HuH-7 (cell line): ENCODE measurements at regions not wholly inside any gene's neighbourhood (a gene's known extent, or its start where the extent isn't known, plus 50 kb on each side); places are given as distances from the start of the nearest gene placed in this dataset.
"Not testable (repeated sequence)": the region's sequence is repeated elsewhere in the genome, so short reads cannot be mapped to it uniquely, and the experiment has no call there.

ENCODE experiments used
- DNase-seq: peaks from one replicate; pipeline ENCODE4 v3.0.0; 2011; ENCODE audit warnings: low spot score

DNA sequence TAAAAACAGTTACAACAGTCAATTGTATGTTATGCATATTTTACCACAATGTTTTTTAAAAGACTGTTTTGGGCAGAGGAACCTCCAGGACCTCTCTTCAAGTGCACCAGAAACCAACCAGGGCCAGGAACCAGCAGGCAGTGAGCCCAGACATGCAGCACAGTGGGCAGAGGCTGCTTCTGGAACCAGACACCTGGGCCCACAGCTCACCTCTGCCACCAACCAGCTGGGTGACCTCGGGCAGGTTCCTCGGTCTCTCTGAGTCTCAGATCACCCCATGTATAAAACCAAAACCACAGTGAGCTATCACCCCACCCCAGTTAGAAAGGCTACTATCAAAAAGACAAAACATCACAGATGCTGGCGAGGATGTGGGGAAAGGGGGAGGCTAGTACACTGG lies 161.0 kb downstream of the C16orf95 start:
- DNase-seq, result no peak

- no peak for DNase-seq
Measured at GRCh38 chr16:87160234-87160636, 157.0 kb downstream of the C16orf95 start.

- no peak for DNase-seq
Measured at GRCh38 chr16:87160701-87161337, 156.4 kb downstream of the C16orf95 start.

DNA sequence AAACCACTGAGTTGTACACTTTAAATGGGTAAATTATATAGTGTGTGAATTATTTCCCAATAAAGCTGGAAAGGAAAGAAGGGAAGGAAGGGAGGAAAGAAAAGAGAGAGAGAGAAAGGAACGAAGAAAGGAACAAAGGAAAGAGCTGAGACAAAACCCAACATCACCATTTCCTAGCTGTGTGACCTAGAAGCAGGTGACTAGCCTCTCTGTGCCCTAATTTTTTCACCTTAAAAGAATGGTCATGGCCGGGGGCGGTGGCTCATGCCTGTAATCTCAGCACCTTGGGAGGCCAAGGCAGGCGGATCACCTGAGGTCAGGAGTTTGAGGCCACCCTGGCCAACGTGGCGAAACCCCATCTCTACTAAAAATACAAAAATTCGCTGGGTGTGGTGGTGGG lies 155.8 kb downstream of the C16orf95 start:
- not testable (repeated sequence) for DNase-seq

GRCh38 chr16:87161822-87162676 lies 155.1 kb downstream of the C16orf95 start:
- no peak for DNase-seq

GRCh38 chr16:87162799-87163198 lies 154.4 kb downstream of the C16orf95 start:
- not testable (repeated sequence) for DNase-seq

DNA sequence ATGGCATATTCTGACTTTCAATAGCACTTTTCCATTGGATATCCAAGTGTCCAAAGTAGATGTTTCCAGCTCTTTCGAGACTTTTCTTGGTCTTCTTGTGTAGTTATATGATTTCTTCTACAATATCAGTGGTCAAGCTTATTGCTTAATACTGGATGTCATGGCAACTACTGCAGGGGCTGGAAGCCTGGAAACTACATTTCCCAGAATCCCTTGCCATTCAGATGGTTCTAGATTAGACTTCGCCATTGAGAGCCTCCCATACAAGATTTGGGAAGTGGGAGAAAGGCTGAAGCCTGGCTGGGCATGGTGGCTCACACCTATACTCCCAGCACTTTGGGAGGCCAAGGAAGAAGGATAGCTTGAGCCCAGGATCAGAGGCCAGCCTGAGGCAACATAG lies 153.6 kb downstream of the C16orf95 start:
- no peak for DNase-seq

DNA sequence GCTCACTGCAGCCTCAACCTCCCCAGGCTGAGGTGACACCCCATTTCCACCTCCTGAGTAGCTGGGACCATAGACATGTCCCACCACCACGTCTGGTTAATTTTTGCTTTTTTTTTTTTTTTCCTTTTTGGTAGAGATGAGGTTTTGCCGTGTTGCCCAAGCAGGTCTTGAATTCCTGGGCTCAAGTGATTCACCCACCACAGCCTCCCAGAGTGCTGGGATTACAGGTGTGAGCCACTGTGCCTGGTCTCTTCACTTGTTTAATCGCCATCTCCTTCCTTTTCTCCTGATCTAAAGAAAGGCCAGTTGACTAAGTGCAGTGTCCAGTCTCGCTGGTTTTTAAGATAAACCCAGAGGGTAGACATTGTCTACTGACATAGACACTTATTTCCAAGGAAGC lies 152.0 kb downstream of the C16orf95 start:
- no peak for DNase-seq

- DNase-seq, result no peak
Measured at GRCh38 chr16:87165885-87166284, 151.3 kb downstream of the C16orf95 start.

GRCh38 chr16:87166321-87166720 lies 150.9 kb downstream of the C16orf95 start:
- no peak for DNase-seq

DNA sequence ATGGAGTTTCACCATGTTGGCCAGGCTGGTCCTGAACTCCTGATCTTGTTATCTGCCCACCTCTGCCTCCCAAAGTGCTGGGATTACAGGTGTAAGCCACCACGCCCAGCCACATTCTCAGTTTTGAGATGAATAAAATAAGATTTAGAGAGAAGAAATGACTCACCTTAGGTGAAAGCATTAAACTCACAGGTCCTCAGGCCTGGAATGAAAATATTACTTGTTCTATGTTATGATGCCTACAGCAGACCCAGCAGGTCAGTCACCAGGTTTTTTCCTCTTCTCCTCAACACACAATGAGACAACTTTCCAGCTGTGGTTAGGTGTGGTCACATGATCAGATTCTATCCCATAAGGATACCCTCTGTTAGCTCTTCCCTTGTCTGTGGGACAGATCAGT lies 150.3 kb downstream of the C16orf95 start:
- DNase-seq, result no peak

DNA sequence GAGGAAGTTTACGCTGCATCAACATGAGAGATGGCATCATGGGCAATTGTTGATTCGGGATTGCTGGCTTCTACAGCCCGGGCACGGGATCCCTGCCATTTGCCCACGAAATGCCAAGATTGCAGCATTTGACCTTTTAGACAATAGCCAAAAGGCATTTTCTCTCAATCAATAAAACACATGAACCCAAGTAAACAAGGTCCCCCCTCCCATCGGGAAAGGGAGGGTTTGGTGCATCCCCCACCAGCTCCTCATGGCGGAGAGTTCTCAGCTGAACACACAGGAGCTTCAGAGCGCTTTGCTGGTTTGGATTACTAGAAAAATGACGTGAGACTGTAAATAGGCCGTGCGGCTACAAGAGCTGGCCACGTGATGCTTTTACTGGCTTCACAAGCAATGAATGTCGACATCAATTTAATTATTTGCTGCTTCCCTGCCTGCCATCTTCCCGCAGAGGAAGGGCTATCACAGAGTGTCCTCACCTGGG lies 147.6 kb downstream of the C16orf95 start:
- DNase-seq, result no peak

DNA sequence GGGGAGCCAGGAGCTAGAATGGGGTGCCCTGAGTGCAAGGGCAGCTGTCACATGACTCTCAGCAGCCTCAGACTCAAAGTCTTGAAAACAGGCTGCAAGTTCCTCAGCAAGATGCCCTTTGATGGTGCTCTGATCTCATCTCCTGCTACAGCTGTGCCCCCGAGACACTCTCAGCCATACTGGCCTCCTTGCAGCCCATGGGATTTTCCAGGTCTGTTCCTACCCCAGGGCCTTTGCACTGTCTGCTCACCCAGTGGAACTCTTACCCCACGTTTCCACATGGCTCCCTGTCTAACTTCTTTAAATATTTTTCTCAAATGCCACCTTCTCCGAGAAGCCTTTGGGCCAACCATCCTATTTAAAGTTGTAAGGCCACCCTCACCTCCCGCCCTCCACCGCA lies 146.9 kb downstream of the C16orf95 start:
- no peak for DNase-seq

GRCh38 chr16:87171723-87172122 lies 145.5 kb downstream of the C16orf95 start:
- no peak for DNase-seq

DNA sequence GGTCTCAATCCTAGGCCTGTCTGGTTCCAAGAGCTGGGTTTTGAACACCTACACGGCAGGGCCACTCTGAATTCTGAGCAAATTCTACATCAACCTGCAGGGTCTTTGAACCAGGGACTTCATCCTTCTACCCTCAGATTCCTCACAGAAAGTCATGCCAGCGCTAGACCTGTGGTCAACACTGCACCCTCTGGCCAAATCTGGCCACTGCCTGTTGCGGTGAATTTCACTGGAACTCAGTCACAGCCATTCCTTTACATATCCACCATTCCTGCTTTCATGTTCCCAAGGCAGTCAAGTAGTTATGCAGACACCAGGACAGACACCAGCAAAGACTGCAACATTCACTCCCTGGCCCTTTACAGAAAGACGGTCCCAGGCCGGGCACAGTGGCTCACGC lies 144.6 kb downstream of the C16orf95 start:
- no peak for DNase-seq

- DNase-seq, result no peak
Measured at GRCh38 chr16:87173294-87173893, 143.8 kb downstream of the C16orf95 start.

DNA sequence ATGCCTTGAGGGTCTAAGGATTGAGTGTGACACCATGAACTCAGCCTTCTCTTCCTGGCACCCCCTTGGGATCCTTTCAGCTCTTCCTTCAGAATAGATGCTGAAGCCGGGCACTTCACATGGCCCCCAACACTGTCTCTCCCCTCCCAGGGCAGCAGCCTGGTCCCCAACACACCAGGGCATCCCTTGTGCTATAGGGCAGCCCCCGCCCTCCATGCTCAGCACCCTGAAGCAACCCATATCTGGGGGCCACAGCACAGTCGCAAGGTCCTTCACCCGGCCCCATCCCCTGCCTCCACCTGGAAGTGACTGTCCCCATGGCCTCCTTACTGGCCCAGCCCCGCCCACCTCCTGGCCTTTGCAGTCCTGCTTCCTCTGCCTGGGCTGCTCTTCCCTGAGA lies 143.1 kb downstream of the C16orf95 start:
- DNase-seq, result no peak

GRCh38 chr16:87176735-87177134 lies 140.5 kb downstream of the C16orf95 start:
- no peak for DNase-seq

DNA sequence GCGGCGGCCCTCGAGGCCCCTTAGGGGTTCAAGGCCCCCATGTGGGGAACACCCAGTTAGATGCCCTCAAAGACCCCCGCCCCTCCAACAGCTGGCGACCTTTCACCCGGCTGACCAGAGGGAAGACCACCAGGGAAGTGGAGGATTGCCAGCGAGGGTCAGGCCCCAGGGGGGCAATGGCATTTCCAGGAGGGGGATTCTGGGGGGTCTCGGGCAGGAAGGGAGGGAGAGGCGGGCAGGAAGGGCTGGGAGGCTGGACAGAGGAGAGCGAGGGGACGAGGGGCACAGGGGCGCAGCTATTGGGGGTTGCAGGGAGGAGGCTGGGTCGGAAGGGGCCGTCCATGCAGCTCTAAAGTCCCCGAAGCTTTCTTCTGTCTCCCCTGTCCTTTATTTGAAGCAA lies 139.5 kb downstream of the C16orf95 start:
- DNase-seq, result no peak

- no peak for DNase-seq
Measured at GRCh38 chr16:87178177-87178863, 138.9 kb downstream of the C16orf95 start.

- DNase-seq, result no peak
Measured at GRCh38 chr16:87178977-87179376, 138.2 kb downstream of the C16orf95 start.

DNA sequence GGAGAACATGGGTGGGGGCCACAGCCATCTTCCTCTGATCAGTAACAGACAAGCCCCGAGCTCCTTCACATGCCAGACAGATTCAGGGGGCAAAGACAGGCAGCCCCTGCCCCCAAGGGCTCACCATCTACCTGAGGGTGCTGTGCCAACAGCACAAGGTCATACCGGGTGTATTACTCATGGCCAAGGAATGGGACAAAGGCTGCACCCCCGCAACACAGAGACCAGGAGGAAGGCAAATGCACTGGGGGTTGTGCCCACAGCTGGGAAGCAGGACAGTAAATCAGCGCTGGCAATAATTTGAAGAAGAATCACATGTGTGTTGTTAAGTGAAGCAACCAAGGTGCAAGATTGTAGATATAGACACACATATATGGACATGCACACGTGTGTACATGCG lies 137.1 kb downstream of the C16orf95 start:
- no peak for DNase-seq
